Stimulated activated CD8-positive, alpha-beta memory T cell treated with anti-CD3 and anti-CD28 coated beads, Interleukin-4, amount 100 ng/mL, for 24 hours (primary cell): ENCODE measurements at regions not wholly inside any gene's neighbourhood (a gene's known extent, or its start where the extent isn't known, plus 50 kb on each side); places are given as distances from the start of the nearest gene placed in this dataset.

ENCODE experiments used
- DNase-seq: peaks from one replicate; pipeline ENCODE4 v3.0.0-alpha.2; 2020; ENCODE audit warnings: low read depth

- no peak for DNase-seq
Observed at GRCh38 chr5:167973126-167973525, 318.3 kb upstream of the WWC1 start.

GRCh38 chr5:167984951-167985350 lies 306.5 kb upstream of the WWC1 start:
- DNase-seq, result no peak

DNA sequence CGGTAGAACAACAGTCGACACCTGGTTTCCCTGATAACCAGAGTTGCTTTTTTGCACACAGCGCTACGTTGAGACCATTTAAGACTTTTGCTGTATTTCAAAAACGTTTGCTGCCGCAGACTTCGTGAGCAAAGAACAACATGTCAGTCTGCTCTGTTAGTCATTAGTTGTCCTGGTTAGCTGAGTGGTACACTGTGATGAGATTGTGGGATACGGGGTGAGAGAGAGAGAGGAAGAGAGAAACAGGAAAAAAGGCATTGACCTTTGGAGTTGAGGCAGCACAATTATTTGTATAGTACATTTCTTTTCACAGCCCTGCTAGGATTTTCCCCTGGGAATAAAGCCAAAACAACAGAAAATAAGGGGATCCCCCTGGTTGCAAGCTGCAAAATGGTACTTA lies 306.1 kb upstream of the WWC1 start:
- DNase-seq, result no peak

GRCh38 chr5:167987490-167988280 lies 303.8 kb upstream of the WWC1 start:
- no peak for DNase-seq

DNA sequence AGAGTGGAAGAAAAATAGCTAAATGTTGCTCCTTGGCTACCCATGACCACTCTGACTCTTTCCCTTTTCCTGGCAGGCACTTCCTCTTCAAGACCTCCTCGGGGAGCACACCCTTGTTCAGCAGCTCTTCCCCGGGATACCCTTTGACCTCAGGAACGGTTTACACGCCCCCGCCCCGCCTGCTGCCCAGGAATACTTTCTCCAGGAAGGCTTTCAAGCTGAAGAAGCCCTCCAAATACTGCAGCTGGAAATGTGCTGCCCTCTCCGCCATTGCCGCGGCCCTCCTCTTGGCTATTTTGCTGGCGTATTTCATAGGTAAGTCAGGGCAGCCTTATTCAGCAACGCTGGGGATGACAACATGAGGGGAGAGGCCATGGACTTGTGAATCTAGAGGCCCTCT lies 298.6 kb upstream of the WWC1 start:
- no peak for DNase-seq

DNA sequence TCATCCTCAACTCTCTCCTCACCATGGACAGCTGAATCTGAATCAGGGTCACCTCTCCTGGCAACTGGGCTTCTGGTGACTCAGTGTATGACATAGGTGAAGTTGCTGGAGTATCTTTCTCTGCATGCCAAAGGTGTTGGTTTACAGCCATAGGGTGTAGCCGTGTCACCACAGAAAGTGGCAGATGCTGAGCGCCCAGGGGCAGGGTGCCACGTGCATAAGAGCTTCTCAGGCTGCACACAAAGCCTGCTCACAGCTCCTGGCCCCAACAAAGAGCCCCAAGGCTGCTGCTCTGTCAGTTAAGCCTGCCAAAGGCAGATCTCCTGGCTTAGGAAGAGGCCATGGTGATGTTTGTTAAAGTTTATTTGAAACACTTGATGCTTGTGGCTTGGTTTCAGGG lies 297.7 kb upstream of the WWC1 start:
- no peak for DNase-seq

DNA sequence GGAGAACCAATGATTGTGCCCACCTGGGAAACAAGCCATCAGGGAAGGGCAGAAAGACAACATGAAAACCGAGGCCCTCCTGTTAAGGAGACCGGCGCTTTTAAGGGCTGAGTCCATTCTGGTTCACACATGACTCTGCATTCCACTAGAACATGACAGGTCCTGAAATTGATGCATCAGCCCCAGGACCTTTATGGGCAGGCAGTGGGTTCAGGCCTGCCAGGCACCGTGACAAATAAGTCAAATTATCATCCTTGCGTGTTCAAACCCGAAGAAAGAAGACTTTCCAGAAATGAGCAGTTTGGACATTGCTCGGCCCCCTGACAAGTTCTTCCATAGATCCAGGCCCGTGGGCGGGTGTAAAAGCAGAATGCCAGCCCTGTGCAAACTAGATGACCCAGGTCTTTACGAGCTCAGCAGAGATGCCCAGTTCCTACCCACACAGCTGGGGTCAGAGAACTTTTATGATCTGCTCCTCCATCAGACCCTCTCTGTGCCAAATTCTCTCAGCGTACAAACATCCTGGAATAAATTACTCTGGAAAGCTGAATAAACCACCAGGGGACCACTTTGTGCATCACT lies 295.5 kb upstream of the WWC1 start:
- no peak for DNase-seq

GRCh38 chr5:167998148-167998767 lies 293.2 kb upstream of the WWC1 start:
- no peak for DNase-seq

- no peak for DNase-seq
Observed at GRCh38 chr5:167999182-167999581, 292.3 kb upstream of the WWC1 start.

DNA sequence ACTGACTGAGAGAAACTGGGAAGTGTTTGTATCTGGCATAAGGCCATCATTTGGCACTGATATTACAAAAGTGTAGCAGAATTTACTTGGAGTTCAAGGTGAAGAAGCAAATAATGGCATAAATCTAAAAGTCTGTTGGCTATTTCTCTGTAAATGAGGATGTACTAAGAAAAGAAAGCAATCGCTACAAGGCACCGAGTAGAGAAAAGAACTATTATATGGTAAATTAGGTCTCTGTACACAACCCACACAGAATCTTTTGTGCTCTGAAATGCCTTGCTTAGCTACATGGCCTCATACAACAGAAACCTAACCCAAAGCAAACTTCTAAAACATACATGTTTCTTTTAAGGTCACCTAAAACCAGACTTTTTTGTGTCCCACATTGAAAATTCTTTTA lies 290.1 kb upstream of the WWC1 start:
- no peak for DNase-seq

DNA sequence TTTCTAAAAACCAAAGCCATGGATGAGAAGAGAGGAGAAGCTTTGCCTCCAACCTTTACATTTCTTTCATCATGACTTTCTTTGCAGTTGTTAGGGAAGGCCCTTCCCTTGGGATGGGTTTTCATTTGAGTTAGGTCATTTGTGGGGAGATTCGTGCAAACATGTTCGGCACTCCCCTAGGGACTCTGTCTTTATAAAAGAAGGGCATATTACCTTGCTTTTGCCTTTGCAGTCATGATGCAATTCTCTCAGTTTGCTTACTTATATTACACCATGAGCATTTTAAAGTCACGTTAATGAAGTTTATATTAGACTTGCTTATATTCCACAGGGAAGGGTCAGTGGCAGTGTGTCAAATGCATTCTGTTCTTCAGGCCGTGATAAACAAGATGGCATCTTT lies 289.3 kb upstream of the WWC1 start:
- DNase-seq, result no peak

DNA sequence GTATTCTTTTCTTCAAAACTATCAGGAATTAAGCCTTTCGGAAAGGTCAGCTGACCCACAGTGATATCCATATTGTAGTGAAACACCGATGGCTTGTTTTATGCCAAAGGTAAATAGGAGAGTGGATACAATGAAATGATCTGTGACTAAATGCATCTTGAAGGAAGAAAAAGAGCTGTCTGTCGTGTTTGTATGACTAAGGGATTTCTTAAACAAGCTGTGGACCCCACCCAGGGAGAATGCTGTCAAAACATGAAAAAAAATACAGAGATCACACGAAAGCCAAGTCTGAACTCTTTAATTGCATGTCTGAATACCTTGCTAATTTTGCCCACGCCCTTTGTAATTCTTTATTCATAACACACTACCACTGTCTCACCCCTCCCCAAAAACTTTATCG lies 286.4 kb upstream of the WWC1 start:
- no peak for DNase-seq

DNA sequence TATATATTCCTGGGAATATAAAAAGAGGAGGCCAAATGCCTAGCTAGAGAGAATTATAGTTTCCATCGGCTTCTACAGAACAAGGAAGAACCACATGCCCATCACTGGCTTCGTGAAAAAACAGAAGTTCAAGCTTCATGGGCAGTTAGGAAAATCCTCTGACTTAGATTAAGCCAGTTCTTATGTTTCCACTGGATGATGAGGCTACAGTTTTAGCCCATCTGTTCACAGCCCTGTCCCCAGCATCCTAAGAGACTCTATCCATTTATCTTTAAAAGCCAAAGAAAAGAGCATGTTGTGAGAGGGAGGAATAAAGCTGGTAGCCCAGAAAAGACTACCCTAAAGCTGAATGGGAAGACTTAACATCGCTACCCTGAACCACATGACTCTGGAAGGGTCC lies 285.5 kb upstream of the WWC1 start:
- no peak for DNase-seq

- no peak for DNase-seq
Observed at GRCh38 chr5:168006456-168007130, 284.9 kb upstream of the WWC1 start.

- no peak for DNase-seq
Observed at GRCh38 chr5:168007286-168007685, 284.2 kb upstream of the WWC1 start.

GRCh38 chr5:168008555-168008954 lies 282.9 kb upstream of the WWC1 start:
- DNase-seq, result no peak

DNA sequence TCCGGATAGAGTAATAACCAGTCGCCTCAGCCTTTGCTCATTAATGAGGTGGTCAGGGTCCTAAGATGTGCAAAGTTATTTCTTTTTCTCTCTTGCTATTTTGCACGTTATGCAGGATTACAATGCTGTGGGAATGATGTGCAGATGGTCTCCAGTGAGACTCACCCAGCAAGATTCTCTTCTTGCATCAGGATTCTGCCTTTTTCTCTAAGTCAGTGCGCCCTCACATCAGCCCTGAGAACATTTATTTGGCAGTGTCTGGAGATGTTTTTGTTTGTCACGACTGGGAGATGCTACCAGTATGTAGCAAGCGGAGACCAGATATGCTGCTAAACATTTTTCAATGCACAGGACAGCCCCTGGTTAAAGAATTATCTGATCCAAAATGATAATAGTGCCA lies 280.3 kb upstream of the WWC1 start:
- DNase-seq, result no peak

DNA sequence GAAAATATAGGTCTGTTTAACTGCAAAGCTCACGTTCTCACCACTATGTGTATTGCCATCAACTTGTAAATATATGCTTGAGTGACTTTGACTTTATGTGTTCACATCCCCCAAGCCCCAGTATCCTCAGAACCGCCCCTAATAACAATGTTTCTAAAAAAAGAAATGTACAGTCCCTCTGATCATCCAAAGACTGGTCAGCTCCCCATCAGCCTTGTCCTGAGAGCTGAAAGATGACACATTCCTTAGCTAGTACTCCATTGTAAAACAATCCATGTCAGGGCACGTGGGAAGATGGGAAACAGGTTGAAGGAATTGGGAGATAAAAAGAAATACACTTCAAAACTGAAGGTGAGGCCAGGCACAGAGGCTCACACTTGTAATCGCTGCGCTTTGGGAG lies 279.4 kb upstream of the WWC1 start:
- DNase-seq, result no peak

DNA sequence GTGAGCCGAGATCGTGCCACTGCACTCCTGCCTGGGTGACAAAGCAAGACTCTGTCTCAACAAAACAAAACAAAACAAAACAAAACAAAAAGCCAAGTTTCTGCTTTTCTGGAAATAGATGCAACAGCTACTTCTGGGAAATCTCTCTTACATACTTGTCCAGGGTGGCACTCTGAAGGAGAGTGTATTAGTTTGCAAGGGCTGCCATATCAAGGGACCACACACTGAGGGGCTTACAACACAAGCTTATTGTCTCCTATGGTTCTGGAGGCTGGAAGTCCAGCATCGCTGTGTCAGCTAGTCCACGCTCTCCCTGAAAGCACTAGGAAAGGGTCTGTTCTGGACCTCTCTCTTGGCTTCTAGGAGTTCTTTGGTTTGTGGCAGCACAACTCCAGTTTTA lies 277.9 kb upstream of the WWC1 start:
- no peak for DNase-seq

GRCh38 chr5:168014433-168015123 lies 276.9 kb upstream of the WWC1 start:
- no peak for DNase-seq

- DNase-seq, result no peak
Observed at GRCh38 chr5:168015506-168015905, 275.9 kb upstream of the WWC1 start.

DNA sequence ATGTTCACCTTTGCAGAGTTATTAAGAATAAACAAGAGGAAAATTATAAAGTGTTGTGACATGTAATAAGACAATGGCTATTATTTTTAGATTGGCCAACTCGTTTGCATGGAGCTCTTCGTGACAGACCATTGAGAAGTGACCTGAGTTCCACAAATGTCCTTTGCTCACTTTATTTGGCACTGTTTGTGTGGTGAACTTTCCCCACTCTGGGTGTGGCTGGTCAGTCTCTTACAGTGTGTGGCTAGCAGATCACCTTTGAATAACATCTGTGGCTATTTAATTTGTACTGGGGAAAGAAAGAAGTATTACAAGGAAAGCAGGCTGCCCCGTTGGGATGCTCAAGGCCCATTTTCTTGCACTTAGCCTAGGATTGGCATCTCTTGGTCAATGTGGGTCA lies 274.1 kb upstream of the WWC1 start:
- no peak for DNase-seq
